HepG2 (cell line): ENCODE measurements at regions not wholly inside any gene's neighbourhood (a gene's known extent, or its start where the extent isn't known, plus 50 kb on each side); places are given as distances from the start of the nearest gene placed in this dataset.

Experiments
- ATF7 ChIP-seq, 2 experiments: fragments of 450-650 bp in 1 of 2; sonication (generic) in 1 of 2; formaldehyde crosslinking in 1 of 2; IDR thresholded peaks; 2 replicates each; pipeline versions ENCODE4 v1.4.0 to v1.6.1; 2016 to 2020; ENCODE audit warnings: antibody characterized with exemption in 1 of 2, mild to moderate bottlenecking in 1 of 2, missing genetic modification reagents in 1 of 2
- CCAR2 ChIP-seq: fragments of 200-400 bp; formaldehyde crosslinking; optimal IDR thresholded peaks from 2 replicates; pipeline ENCODE3; 2018; ENCODE audit warnings: low read depth, mild to moderate bottlenecking, low read length, moderate library complexity
- DNMT1 ChIP-seq: sonication (generic); formaldehyde crosslinking; IDR thresholded peaks from 2 replicates; pipeline ENCODE4 v1.5.1; 2020; ENCODE audit warnings: mild to moderate bottlenecking, missing genetic modification reagents
- DR1 ChIP-seq: sonication (generic); formaldehyde crosslinking; IDR thresholded peaks from 2 replicates; pipeline ENCODE4 v1.8.0; 2021; ENCODE audit warnings: mild to moderate bottlenecking, missing genetic modification reagents, inconsistent platforms
- GMEB2 ChIP-seq: IDR thresholded peaks from 2 replicates; pipeline ENCODE4 v1.6.1; 2016; ENCODE audit warnings: missing biosample characterization, missing genetic modification reagents, low read depth
- ISL2 ChIP-seq: sonication (generic); formaldehyde crosslinking; IDR thresholded peaks from 2 replicates; pipeline ENCODE4 v1.5.0; 2020; ENCODE audit warnings: missing genetic modification reagents
- NCOA2 ChIP-seq: sonication (generic); formaldehyde crosslinking; IDR thresholded peaks from 2 replicates; pipeline ENCODE4 v1.8.0; 2022; ENCODE audit warnings: inconsistent platforms
- NR2F2 ChIP-seq: IDR thresholded peaks from 2 replicates; pipeline ENCODE4 v1.6.1; 2012; ENCODE audit warnings: low read depth, inconsistent platforms, borderline replicate concordance
- SYNCRIP ChIP-seq: fragments of 200-400 bp; formaldehyde crosslinking; IDR thresholded peaks from 2 replicates; pipeline ENCODE4 v1.6.1; 2018; ENCODE audit warnings: mild to moderate bottlenecking, low read depth, low read length; ENCODE audit not compliant: insufficient read depth
- TOE1 ChIP-seq: sonication (generic); formaldehyde crosslinking; IDR thresholded peaks from 2 replicates; pipeline ENCODE4 v1.4.0; 2020; ENCODE audit warnings: mild to moderate bottlenecking, missing genetic modification reagents
- ZBTB20 ChIP-seq: sonication (generic); formaldehyde crosslinking; IDR thresholded peaks from 2 replicates; pipeline ENCODE4 v1.8.1; 2023; ENCODE audit warnings: missing genetic modification reagents, low read depth, mild to moderate bottlenecking, borderline replicate concordance
- ZNF121 ChIP-seq: sonication (generic); formaldehyde crosslinking; IDR thresholded peaks from 2 replicates; pipeline ENCODE4 v1.5.0; 2020; ENCODE audit warnings: mild to moderate bottlenecking, missing genetic modification reagents
- ZNF407 ChIP-seq: sonication (generic); formaldehyde crosslinking; IDR thresholded peaks from one replicate; pipeline ENCODE4 v1.5.1; 2020; ENCODE audit warnings: mild to moderate bottlenecking, missing genetic modification reagents; ENCODE audit errors: not compliant biosample characterization
- ZNF557 ChIP-seq: sonication (generic); formaldehyde crosslinking; IDR thresholded peaks from 2 replicates; pipeline ENCODE4 v1.4.0; 2020; ENCODE audit warnings: missing genetic modification reagents
- ZXDC ChIP-seq: sonication (generic); formaldehyde crosslinking; IDR thresholded peaks from 2 replicates; pipeline ENCODE4 v1.5.0; 2020; ENCODE audit warnings: mild to moderate bottlenecking, missing genetic modification reagents

GRCh38 chr3:13194285-13195209 is 121.3 kb upstream of the IQSEC1 start (continued):
- TF ChIP-seq ZXDC (CRISPR knock-in tag) (no peak), ZBTB20 (CRISPR knock-in tag) (no peak), ATF7 (IDR thresholded peaks at IDR 0.05) (no peak), ATF7 (CRISPR knock-in tag; IDR thresholded peaks at IDR 0.05) (no peak), NCOA2 (CRISPR knock-in tag) (0 out of 2 replicates have a peak, but pooled peaks have one; percentile 26), NR2F2 (no peak), TOE1 (CRISPR knock-in tag) (no peak), GMEB2 (no peak), DNMT1 (CRISPR knock-in tag) (no peak), ISL2 (CRISPR knock-in tag) (peak; percentile 31; the same call in 1 of the 2 replicates), CCAR2 (no peak), SYNCRIP (no peak), ZNF557 (no peak), DR1 (CRISPR knock-in tag) (no peak), ZNF121 (CRISPR knock-in tag) (no peak), ZNF407 (CRISPR knock-in tag) (no peak)
